Nucleus accumbens (tissue), 56 donors: ENCODE measurements at regions not wholly inside any gene's neighbourhood (a gene's known extent, or its start where the extent isn't known, plus 50 kb on each side); places are given as distances from the start of the nearest gene placed in this dataset.

Experiments used
- DNase-seq, 56 donors: peaks; one replicate each; lab custom pipeline; 2025; lab: John Stamatoyannopoulos, UW

GRCh38 chr19:56942756-56943155, 102.2 kb upstream of the PEG3 start:
- peak in 6 of 56 donors; percentile 2 to 13 (median 6) for DNase-seq

- peak in 32 of 56 donors; percentile 0 to 67 (median 25) for DNase-seq
These were observed 105.6 kb upstream of the PEG3 start for GRCh38 chr19:56946159-56946558.

GRCh38 chr19:56947206-56947605, 106.7 kb upstream of the PEG3 start:
- peak in 3 of 56 donors; percentile 7 to 16 (median 10) for DNase-seq

- DNase-seq, result no peak
These were observed 109.1 kb upstream of the PEG3 start for GRCh38 chr19:56949626-56950025.

GRCh38 chr19:56951672-56952071, 111.1 kb upstream of the PEG3 start:
- DNase-seq, result no peak

- DNase-seq, result no peak
These were observed 112.9 kb upstream of the PEG3 start for GRCh38 chr19:56953470-56953869.

GRCh38 chr19:56955637-56956216, 115.2 kb upstream of the PEG3 start:
- DNase-seq, result no peak

- DNase-seq, result no peak
These were observed 116.1 kb upstream of the PEG3 start for GRCh38 chr19:56956503-56957226.

GRCh38 chr19:56959205-56959604, 118.7 kb upstream of the PEG3 start:
- DNase-seq, result no peak

- no peak for DNase-seq
These were observed 120.5 kb upstream of the PEG3 start for GRCh38 chr19:56960959-56961543.

- no peak for DNase-seq
These were observed 123.9 kb upstream of the PEG3 start for GRCh38 chr19:56964410-56964920.

- no peak for DNase-seq
These were observed 125.7 kb upstream of the PEG3 start for GRCh38 chr19:56966225-56966696.

- DNase-seq, result no peak
These were observed 126.3 kb upstream of the PEG3 start for GRCh38 chr19:56966697-56967299.

- DNase-seq, result no peak
These were observed 128.6 kb upstream of the PEG3 start for GRCh38 chr19:56969156-56969555.

GRCh38 chr19:56969759-56970178, 129.2 kb upstream of the PEG3 start:
- DNase-seq, result peak in 2 of 56 donors; percentile 10 to 15

- no peak for DNase-seq
These were observed 130.7 kb upstream of the PEG3 start for GRCh38 chr19:56971230-56971629.

- peak in 1 of 56 donors; percentile 18 for DNase-seq
These were observed 131.8 kb upstream of the PEG3 start for GRCh38 chr19:56972291-56972841.

- DNase-seq, result peak in 5 of 56 donors; percentile 4 to 41 (median 18)
These were observed 133.4 kb upstream of the PEG3 start for GRCh38 chr19:56973713-56974555.

GRCh38 chr19:56974556-56975207, 134.2 kb upstream of the PEG3 start:
- DNase-seq, result no peak
